GM23338 (cell line): ENCODE measurements at regions not wholly inside any gene's neighbourhood (a gene's known extent, or its start where the extent isn't known, plus 50 kb on each side); places are given as distances from the start of the nearest gene placed in this dataset.

Experiments
- ATAC-seq: fragments of 200-7000 bp; cut with Tn5 transposase; 3 replicates; pipeline ENCODE4 v1.9.1; 2020
- DNase-seq: peaks from one replicate; pipeline ENCODE4 v3.0.0-alpha.2; 2015; ENCODE audit warnings: low spot score
- H2AFZ ChIP-seq: fragments of 200-600 bp; sonication (generic); 2 replicates; pipeline ENCODE4 v1.8.0; 2016; ENCODE audit warnings: antibody characterized with exemption, mild to moderate bottlenecking, moderate library complexity
- H3F3A ChIP-seq: fragments of 200-600 bp; sonication (generic); replicated peaks from 2 replicates; pipeline ENCODE4 v1.8.0; 2017; ENCODE audit warnings: antibody characterized with exemption, mixed run types, low read depth
- H3K27ac ChIP-seq: fragments of 200-600 bp; sonication (generic); 2 replicates; pipeline ENCODE4 v1.6.1; 2016; ENCODE audit warnings: low read depth
- H3K27me3 ChIP-seq: fragments of 200-600 bp; sonication (generic); 2 replicates; pipeline ENCODE4 v1.8.0; 2016; ENCODE audit warnings: mild to moderate bottlenecking, mixed run types, moderate library complexity; ENCODE audit not compliant: insufficient read depth
- H3K36me3 ChIP-seq: fragments of 200-600 bp; sonication (generic); 2 replicates; pipeline ENCODE4 v1.8.0; 2016; ENCODE audit warnings: mild to moderate bottlenecking; ENCODE audit not compliant: insufficient read depth
- H3K4me1 ChIP-seq: fragments of 200-600 bp; sonication (generic); 2 replicates; pipeline ENCODE4 v1.8.0; 2016; ENCODE audit warnings: mild to moderate bottlenecking, moderate library complexity; ENCODE audit not compliant: insufficient read depth
- H3K4me2 ChIP-seq: fragments of 200-600 bp; sonication (generic); 2 replicates; pipeline ENCODE4 v1.7.1; 2017; ENCODE audit warnings: mixed run types
- H3K4me3 ChIP-seq: fragments of 200-600 bp; sonication (generic); 2 replicates; pipeline ENCODE4 v1.6.1; 2016; ENCODE audit warnings: mixed run types
- H3K79me2 ChIP-seq: fragments of 200-600 bp; sonication (generic); replicated peaks from 2 replicates; pipeline ENCODE4 v1.8.0; 2017; ENCODE audit warnings: mild to moderate bottlenecking; ENCODE audit not compliant: insufficient read depth
- H3K9me2 ChIP-seq: fragments of 200-600 bp; sonication (generic); 2 replicates; pipeline ENCODE4 v1.8.0; 2017; ENCODE audit not compliant: insufficient read depth
- H4K20me1 ChIP-seq: fragments of 200-600 bp; sonication (generic); replicated peaks from 2 replicates; pipeline ENCODE4 v1.8.0; 2017; ENCODE audit warnings: mild to moderate bottlenecking; ENCODE audit not compliant: insufficient read depth
- H3K27ac Mint-ChIP-seq: 2 replicates; pipeline ENCODE4 v1.8.0; 2020; ENCODE audit warnings: inconsistent platforms, mild to moderate bottlenecking, moderate library complexity, mixed read lengths
- H3K27me3 Mint-ChIP-seq: 3 replicates; pipeline ENCODE4 v1.8.0; 2022; ENCODE audit warnings: low read depth, mild to moderate bottlenecking, moderate library complexity, mixed read lengths, inconsistent platforms; ENCODE audit not compliant: insufficient read depth, poor library complexity
- H3K36me3 Mint-ChIP-seq: 3 replicates; pipeline ENCODE4 v1.8.0; 2021; ENCODE audit warnings: low read depth, mild to moderate bottlenecking, inconsistent platforms, moderate library complexity, mixed read lengths
- H3K4me1 Mint-ChIP-seq: 3 replicates; pipeline ENCODE4 v1.8.0; 2020; ENCODE audit warnings: mild to moderate bottlenecking, inconsistent platforms, mixed read lengths
- H3K4me3 Mint-ChIP-seq: 3 replicates; pipeline ENCODE4 v1.8.0; 2021; ENCODE audit warnings: moderate library complexity, mild to moderate bottlenecking, inconsistent platforms, mixed read lengths
- H3K9me3 Mint-ChIP-seq: 3 replicates; pipeline ENCODE4 v1.8.0; 2020; ENCODE audit warnings: moderate library complexity, mild to moderate bottlenecking, inconsistent platforms, mixed read lengths
- CREB1 ChIP-seq: fragments of 250-450 bp; sonication (Bioruptor Pico); IDR thresholded peaks from 2 replicates; pipeline ENCODE4 v1.5.0; 2020; ENCODE audit warnings: low read depth, mild to moderate bottlenecking, moderate library complexity
- CTCF ChIP-seq, 2 experiments: fragments of 200-600 bp in 1 of 2; sonication (generic) in 1 of 2; conservative IDR thresholded peaks; 2 replicates each; pipeline versions ENCODE4 v1.5.1 to v1.6.1; 2016 to 2017; ENCODE audit warnings: antibody characterized with exemption in 2 of 2, low read depth in 2 of 2, mild to moderate bottlenecking in 2 of 2, moderate library complexity in 1 of 2
- ETS1 ChIP-seq: IDR thresholded peaks from 2 replicates; pipeline ENCODE4 v1.6.1; 2016; ENCODE audit warnings: antibody characterized with exemption
- EZH2 ChIP-seq: fragments of 200-600 bp; sonication (generic); IDR thresholded peaks from one replicate; pipeline ENCODE4 v1.8.0; 2017; ENCODE audit warnings: antibody characterized with exemption, mild to moderate bottlenecking, low read depth; ENCODE audit not compliant: unreplicated experiment
- EZH2phosphoT487 ChIP-seq: fragments of 200-600 bp; sonication (generic); IDR thresholded peaks from one replicate; pipeline ENCODE4 v1.8.1; 2018; ENCODE audit warnings: antibody characterized with exemption; ENCODE audit not compliant: unreplicated experiment
- JUNB ChIP-seq: IDR thresholded peaks from one replicate; pipeline ENCODE4 v1.6.1; 2016; ENCODE audit warnings: antibody characterized with exemption; ENCODE audit not compliant: unreplicated experiment
- NANOG ChIP-seq: IDR thresholded peaks from 2 replicates; pipeline ENCODE4 v1.6.1; 2016; ENCODE audit warnings: antibody characterized with exemption, borderline replicate concordance
- POLR2AphosphoS5 ChIP-seq: IDR thresholded peaks from 2 replicates; pipeline ENCODE4 v1.6.1; 2016; ENCODE audit warnings: antibody characterized with exemption, low read depth
- REST ChIP-seq: IDR thresholded peaks from one replicate; pipeline ENCODE4 v1.6.1; 2018; ENCODE audit warnings: antibody characterized with exemption; ENCODE audit not compliant: unreplicated experiment
- STAT1 ChIP-seq: IDR thresholded peaks from one replicate; pipeline ENCODE4 v1.6.1; 2016; ENCODE audit warnings: antibody characterized with exemption; ENCODE audit not compliant: unreplicated experiment
- ZNF114 ChIP-seq: fragments of 250-450 bp; sonication (Bioruptor Pico); IDR thresholded peaks from 2 replicates; pipeline ENCODE4 v1.5.0; 2020; ENCODE audit warnings: mild to moderate bottlenecking, moderate library complexity
- ZNF331 ChIP-seq: fragments of 250-450 bp; sonication (Bioruptor Pico); IDR thresholded peaks from 2 replicates; pipeline ENCODE4 v1.5.0; 2020; ENCODE audit warnings: low read depth, mild to moderate bottlenecking, moderate library complexity
- TF ChIP-seq, protein P1 (sequence below): fragments of 250-450 bp; sonication (Bioruptor Pico); IDR thresholded peaks from 2 replicates; pipeline ENCODE4 v1.5.0; 2020; ENCODE audit warnings: mild to moderate bottlenecking, moderate library complexity

DNA sequence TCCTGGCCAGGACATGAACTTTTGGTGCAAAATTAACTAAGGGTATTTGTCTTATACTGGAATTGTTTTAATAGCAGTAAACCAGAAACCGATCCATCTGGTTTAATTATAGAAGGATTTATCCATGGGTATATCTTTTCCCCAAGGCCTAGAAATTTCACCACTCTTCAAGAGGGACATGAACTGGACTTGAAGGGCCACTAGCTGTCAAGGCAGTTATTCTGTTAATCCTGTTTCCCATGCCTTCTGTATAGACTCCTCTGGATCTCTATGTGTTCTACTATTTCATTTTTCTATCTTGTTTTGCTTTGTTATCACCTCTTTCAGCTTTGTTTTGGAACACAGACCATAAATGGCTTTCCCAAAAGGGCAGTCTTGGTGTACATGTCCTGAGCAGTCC, 467.6 kb downstream of the KIF4B start:
- Histone ChIP-seq H3K79me2 (no peaks in the 10 kb centered on the region), H3F3A (no peaks in the 10 kb centered on the region)
- H3K4me3 Mint-ChIP-seq, result no peak overlapping the region

More for the DNA sequence above, 467.6 kb downstream of the KIF4B start:
- DNase-seq (no peak), ATAC-seq (no peak)
- Histone ChIP-seq H2AFZ (no peak overlapping the region), H3K9me2 (no peaks in the 10 kb centered on the region), H3K4me2 (no peak overlapping the region), H3K27ac (no peak overlapping the region), H4K20me1 (no peaks in the 10 kb centered on the region), H3K4me1 (no peaks in the 10 kb centered on the region), H3K27me3 (no peaks in the 10 kb centered on the region), H3K36me3 (no peaks in the 10 kb centered on the region), H3K4me3 (no peak overlapping the region)
- Mint-ChIP-seq H3K4me1 (peaks cover 4% of the 10 kb centered on the region; the same call in 2 of the 3 replicates), H3K9me3 (no peaks in the 10 kb centered on the region), H3K27me3 (no peaks in the 10 kb centered on the region), H3K27ac (no peak overlapping the region), H3K36me3 (no peaks in the 10 kb centered on the region)
- TF ChIP-seq ZNF331 (CRISPR knock-in tag) (no peak), POLR2AphosphoS5 (no peak), ZNF114 (CRISPR knock-in tag) (no peak), STAT1 (no peak), CREB1 (CRISPR knock-in tag) (no peak), JUNB (no peak), EZH2 (no peak), NANOG (no peak), CTCF (conservative IDR thresholded peaks at IDR 0.05; ENCODE audit: low read depth in 2 of 2) (no peak), EZH2phosphoT487 (no peak), REST (no peak), ETS1 (no peak)
- TF ChIP-seq, protein P1, sequence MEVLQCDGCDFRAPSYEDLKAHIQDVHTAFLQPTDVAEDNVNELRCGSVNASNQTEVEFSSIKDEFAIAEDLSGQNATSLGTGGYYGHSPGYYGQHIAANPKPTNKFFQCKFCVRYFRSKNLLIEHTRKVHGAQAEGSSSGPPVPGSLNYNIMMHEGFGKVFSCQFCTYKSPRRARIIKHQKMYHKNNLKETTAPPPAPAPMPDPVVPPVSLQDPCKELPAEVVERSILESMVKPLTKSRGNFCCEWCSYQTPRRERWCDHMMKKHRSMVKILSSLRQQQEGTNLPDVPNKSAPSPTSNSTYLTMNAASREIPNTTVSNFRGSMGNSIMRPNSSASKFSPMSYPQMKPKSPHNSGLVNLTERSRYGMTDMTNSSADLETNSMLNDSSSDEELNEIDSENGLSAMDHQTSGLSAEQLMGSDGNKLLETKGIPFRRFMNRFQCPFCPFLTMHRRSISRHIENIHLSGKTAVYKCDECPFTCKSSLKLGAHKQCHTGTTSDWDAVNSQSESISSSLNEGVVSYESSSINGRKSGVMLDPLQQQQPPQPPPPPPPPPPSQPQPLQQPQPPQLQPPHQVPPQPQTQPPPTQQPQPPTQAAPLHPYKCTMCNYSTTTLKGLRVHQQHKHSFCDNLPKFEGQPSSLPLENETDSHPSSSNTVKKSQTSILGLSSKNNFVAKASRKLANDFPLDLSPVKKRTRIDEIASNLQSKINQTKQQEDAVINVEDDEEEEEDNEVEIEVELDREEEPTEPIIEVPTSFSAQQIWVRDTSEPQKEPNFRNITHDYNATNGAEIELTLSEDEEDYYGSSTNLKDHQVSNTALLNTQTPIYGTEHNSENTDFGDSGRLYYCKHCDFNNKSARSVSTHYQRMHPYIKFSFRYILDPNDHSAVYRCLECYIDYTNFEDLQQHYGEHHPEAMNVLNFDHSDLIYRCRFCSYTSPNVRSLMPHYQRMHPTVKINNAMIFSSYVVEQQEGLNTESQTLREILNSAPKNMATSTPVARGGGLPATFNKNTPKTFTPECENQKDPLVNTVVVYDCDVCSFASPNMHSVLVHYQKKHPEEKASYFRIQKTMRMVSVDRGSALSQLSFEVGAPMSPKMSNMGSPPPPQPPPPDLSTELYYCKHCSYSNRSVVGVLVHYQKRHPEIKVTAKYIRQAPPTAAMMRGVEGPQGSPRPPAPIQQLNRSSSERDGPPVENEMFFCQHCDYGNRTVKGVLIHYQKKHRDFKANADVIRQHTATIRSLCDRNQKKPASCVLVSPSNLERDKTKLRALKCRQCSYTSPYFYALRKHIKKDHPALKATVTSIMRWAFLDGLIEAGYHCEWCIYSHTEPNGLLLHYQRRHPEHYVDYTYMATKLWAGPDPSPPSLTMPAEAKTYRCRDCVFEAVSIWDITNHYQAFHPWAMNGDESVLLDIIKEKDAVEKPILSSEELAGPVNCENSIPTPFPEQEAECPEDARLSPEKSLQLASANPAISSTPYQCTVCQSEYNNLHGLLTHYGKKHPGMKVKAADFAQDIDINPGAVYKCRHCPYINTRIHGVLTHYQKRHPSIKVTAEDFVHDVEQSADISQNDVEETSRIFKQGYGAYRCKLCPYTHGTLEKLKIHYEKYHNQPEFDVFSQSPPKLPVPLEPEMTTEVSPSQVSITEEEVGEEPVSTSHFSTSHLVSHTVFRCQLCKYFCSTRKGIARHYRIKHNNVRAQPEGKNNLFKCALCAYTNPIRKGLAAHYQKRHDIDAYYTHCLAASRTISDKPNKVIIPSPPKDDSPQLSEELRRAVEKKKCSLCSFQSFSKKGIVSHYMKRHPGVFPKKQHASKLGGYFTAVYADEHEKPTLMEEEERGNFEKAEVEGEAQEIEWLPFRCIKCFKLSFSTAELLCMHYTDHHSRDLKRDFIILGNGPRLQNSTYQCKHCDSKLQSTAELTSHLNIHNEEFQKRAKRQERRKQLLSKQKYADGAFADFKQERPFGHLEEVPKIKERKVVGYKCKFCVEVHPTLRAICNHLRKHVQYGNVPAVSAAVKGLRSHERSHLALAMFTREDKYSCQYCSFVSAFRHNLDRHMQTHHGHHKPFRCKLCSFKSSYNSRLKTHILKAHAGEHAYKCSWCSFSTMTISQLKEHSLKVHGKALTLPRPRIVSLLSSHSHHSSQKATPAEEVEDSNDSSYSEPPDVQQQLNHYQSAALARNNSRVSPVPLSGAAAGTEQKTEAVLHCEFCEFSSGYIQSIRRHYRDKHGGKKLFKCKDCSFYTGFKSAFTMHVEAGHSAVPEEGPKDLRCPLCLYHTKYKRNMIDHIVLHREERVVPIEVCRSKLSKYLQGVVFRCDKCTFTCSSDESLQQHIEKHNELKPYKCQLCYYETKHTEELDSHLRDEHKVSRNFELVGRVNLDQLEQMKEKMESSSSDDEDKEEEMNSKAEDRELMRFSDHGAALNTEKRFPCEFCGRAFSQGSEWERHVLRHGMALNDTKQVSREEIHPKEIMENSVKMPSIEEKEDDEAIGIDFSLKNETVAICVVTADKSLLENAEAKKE (CRISPR knock-in tag), result no peak
